OCI-LY1 (cell line): ENCODE measurements at regions not wholly inside any gene's neighbourhood (a gene's known extent, or its start where the extent isn't known, plus 50 kb on each side); places are given as distances from the start of the nearest gene placed in this dataset.

Experiments
- EZH2 ChIP-seq: fragments of 200-600 bp; sonication (generic), shearing (Covaris generic); IDR thresholded peaks from 2 replicates; pipeline ENCODE4 v1.8.0; 2017; ENCODE audit warnings: borderline replicate concordance, mixed run types, mild to moderate bottlenecking, antibody characterized with exemption, low read length, moderate library complexity, mixed read lengths
- TF ChIP-seq, protein P1 (sequence below): fragments of 200-600 bp; sonication (generic), shearing (Covaris generic); IDR thresholded peaks from 2 replicates; pipeline ENCODE4 v1.5.1; 2017; ENCODE audit warnings: mild to moderate bottlenecking, antibody characterized with exemption, low read length, moderate library complexity, mixed read lengths

DNA sequence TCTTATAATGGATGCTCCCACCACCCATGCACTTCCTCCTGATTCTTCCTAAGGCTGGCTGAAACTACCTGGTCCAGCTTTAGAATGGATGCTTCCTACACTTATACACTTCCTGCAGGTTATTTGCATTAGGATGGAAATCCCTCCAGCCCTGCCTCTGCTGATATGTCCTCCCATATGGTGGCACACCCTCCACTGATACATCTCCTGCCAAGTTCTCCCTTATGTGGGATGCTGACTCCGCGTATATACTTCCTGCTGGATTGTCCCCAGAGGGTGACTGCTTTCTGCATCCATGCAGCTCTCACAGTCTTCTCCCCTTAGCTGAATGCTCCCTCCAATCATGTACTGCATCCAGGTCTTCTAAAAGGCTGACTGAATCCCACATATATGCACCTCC is 254.6 kb upstream of the FAM47C start:
- TF ChIP-seq, protein P1, sequence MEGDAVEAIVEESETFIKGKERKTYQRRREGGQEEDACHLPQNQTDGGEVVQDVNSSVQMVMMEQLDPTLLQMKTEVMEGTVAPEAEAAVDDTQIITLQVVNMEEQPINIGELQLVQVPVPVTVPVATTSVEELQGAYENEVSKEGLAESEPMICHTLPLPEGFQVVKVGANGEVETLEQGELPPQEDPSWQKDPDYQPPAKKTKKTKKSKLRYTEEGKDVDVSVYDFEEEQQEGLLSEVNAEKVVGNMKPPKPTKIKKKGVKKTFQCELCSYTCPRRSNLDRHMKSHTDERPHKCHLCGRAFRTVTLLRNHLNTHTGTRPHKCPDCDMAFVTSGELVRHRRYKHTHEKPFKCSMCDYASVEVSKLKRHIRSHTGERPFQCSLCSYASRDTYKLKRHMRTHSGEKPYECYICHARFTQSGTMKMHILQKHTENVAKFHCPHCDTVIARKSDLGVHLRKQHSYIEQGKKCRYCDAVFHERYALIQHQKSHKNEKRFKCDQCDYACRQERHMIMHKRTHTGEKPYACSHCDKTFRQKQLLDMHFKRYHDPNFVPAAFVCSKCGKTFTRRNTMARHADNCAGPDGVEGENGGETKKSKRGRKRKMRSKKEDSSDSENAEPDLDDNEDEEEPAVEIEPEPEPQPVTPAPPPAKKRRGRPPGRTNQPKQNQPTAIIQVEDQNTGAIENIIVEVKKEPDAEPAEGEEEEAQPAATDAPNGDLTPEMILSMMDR = no peak
- TF ChIP-seq EZH2 = no peak
